ENCODE measurements at regions not wholly inside any gene's neighbourhood (a gene's known extent, or its start where the extent isn't known, plus 50 kb on each side); places are given as distances from the start of the nearest gene placed in this dataset.

DNA sequence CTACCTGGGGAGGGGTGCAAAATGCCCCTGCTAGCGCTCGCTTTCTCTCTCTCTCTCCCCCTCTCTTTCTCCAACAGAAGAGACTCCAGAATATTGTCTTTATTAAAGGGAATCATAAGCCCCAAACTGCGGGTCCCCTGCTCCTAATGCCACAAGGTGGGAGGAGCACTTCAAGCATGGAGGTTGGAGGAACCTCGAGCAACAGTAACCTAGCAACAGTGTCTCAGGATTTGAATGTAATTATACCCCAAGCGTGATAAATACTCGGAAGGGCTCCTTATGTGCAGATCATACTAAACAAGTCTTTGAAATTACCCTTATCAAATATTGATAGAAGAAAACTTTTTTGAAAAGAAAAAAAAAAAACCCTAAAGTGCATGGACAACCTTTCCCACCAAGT is 582.2 kb upstream of the PPP2R3A start:
- TF ChIP-seq POLR2AphosphoS5 (IDR thresholded peaks at IDR 0.05; ENCODE audit: low read depth, low read length): no peak
- TF ChIP-seq POU2F2 (IDR thresholded peaks at IDR 0.05; ENCODE audit: low read depth, low read length): no peak
- no peak for TF ChIP-seq POLR2A (IDR thresholded peaks at IDR 0.05; ENCODE audit: low read depth, low read length)
- TF ChIP-seq TAF1 (IDR thresholded peaks at IDR 0.05; ENCODE audit: low read depth, low read length): no peak
- no peak for TF ChIP-seq SPI1 (IDR thresholded peaks at IDR 0.05; ENCODE audit: low read depth, low read length)

Data from GM12891 (cell line).